ENCODE measurements at regions not wholly inside any gene's neighbourhood (a gene's known extent, or its start where the extent isn't known, plus 50 kb on each side); places are given as distances from the start of the nearest gene placed in this dataset.
"Not testable (repeated sequence)": the region's sequence is repeated elsewhere in the genome, so short reads cannot be mapped to it uniquely, and the experiment has no call there.

DNA sequence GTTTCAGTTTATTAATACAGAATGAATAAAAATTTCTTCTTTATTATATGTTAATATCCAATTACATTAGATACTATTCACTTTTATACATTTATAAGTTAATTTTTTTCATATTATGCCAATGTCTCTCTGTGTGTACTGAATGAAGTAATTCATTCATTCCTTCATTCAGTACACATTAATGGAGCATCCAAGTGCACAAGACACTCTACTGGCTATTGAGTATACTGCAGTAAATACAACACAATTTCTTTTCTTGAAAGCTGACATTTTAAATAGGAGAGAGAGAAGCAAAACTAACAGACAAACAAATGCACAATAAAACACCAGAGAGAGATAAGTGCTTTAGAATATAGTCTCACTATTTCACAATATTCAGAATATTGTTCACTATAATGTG lies 1038.3 kb upstream of the SPRY2 start:
- Mint-ChIP-seq H3K27ac (ENCODE audit: low read depth) (no peak overlapping the region), H3K27me3 (no peaks in the 10 kb centered on the region), H3K4me3 (no peak overlapping the region), H3K36me3 (ENCODE audit: insufficient read depth) (no peaks in the 10 kb centered on the region), H3K4me1 (no peaks in the 10 kb centered on the region), H3K9me3 (peaks cover 24% of the 10 kb centered on the region)
- ATAC-seq (replicated peaks; ENCODE audit: extremely low read depth, poor library complexity, severe bottlenecking) (no peak), DNase-seq (ENCODE audit: low spot score in 2 of 2) (no peak)

DNA sequence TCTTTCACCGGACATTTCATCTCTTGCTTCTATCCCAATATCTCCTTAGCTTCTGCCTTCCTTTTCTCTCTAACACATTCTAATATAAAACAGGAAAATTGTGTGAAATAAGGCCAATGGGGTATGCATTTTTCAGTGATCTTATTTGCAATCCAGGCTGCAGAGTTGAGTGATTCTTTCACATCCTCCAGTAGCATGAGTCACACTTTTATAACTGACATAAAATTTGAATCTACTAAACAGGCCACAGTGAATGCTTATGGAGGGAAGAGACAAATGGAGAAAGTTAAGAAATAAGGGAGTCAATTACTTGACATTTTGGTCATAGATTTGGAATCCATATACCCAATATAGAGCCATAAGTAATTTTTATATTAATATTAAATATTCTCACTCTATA lies 1037.0 kb upstream of the SPRY2 start:
- Mint-ChIP-seq H3K4me3 (no peak overlapping the region), H3K27ac (ENCODE audit: low read depth) (no peak overlapping the region), H3K27me3 (no peaks in the 10 kb centered on the region), H3K9me3 (peaks cover 29% of the 10 kb centered on the region), H3K36me3 (ENCODE audit: insufficient read depth) (no peaks in the 10 kb centered on the region), H3K4me1 (no peaks in the 10 kb centered on the region)
- DNase-seq (ENCODE audit: low spot score in 2 of 2), result no peak
- no peak for ATAC-seq (replicated peaks; ENCODE audit: extremely low read depth, poor library complexity, severe bottlenecking)

DNA sequence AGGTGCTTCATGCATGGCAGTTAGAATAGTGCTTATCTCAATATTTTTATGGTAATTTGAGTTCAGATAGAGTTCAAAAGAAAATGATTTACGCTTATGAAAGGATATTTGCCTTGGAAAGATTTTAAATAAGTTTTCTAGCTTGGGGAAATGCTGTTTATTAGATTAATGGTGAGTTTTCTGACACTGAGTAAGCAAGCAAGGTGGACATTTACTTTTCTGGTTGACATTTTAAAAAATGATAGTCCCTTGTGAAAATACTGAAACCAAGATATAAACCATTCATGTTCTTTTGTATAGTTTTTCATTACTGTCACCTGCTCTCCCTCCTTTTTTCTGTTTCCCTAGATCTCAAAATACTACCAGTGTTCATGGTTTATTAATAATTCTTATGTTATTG lies 1034.8 kb upstream of the SPRY2 start:
- Mint-ChIP-seq H3K27me3 (no peaks in the 10 kb centered on the region), H3K36me3 (ENCODE audit: insufficient read depth) (no peaks in the 10 kb centered on the region), H3K4me1 (no peaks in the 10 kb centered on the region), H3K9me3 (peaks cover 32% of the 10 kb centered on the region), H3K4me3 (no peak overlapping the region), H3K27ac (ENCODE audit: low read depth) (no peak overlapping the region)
- ATAC-seq (replicated peaks; ENCODE audit: extremely low read depth, poor library complexity, severe bottlenecking), result no peak
- no peak for DNase-seq (ENCODE audit: low spot score in 2 of 2)

DNA sequence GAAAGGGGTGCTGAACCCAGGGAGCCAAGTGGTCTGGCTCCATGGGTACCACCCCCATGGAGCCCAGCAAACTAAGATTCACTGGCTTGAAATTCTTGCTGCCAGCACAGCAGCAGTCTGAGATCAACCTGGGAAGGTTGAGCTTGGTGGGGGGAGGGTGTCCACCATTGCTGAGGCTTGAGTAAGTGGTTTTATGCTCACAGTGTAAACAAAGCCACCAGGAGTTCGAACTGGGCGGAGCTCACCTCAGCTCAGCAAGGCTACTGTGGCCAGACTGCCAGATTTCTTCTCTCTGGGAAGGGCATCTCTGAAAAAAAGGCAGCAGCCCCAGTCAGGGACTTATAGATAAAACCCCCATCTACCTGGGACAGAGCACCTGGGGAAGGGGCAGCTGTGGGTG lies 1021.8 kb upstream of the SPRY2 start:
- H3K9me3 Mint-ChIP-seq, result peaks cover 18% of the 10 kb centered on the region
- H3K27me3 Mint-ChIP-seq; H3K36me3 Mint-ChIP-seq (ENCODE audit: insufficient read depth); H3K4me3 Mint-ChIP-seq; ATAC-seq (replicated peaks; ENCODE audit: extremely low read depth, poor library complexity, severe bottlenecking); DNase-seq (ENCODE audit: low spot score in 2 of 2); H3K4me1 Mint-ChIP-seq; H3K27ac Mint-ChIP-seq (ENCODE audit: low read depth): not testable (repeated sequence)

DNA sequence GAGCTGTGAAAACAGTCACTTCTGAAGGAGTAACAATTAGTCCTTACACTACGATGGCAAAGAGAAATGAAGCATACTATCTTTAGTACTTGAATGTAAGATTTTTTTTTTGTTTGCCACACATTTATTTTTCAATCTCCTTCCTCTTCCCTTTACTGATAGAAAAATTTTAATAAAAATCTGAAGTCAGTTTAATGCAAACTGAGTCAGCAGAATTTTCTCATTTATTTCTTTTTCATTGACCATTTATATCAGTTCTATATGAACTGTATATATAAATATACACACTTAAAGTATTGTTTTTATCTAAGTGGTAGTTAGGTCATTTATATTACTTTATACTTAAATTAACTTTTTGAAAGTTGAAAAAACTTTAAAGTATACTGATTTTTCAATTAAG lies 1009.1 kb upstream of the SPRY2 start:
- Mint-ChIP-seq H3K9me3 (no peaks in the 10 kb centered on the region), H3K27ac (ENCODE audit: low read depth) (no peak overlapping the region), H3K27me3 (no peaks in the 10 kb centered on the region), H3K4me3 (no peak overlapping the region), H3K36me3 (ENCODE audit: insufficient read depth) (no peaks in the 10 kb centered on the region), H3K4me1 (no peaks in the 10 kb centered on the region)
- DNase-seq (ENCODE audit: low spot score in 2 of 2) (no peak), ATAC-seq (replicated peaks; ENCODE audit: extremely low read depth, poor library complexity, severe bottlenecking) (no peak)

DNA sequence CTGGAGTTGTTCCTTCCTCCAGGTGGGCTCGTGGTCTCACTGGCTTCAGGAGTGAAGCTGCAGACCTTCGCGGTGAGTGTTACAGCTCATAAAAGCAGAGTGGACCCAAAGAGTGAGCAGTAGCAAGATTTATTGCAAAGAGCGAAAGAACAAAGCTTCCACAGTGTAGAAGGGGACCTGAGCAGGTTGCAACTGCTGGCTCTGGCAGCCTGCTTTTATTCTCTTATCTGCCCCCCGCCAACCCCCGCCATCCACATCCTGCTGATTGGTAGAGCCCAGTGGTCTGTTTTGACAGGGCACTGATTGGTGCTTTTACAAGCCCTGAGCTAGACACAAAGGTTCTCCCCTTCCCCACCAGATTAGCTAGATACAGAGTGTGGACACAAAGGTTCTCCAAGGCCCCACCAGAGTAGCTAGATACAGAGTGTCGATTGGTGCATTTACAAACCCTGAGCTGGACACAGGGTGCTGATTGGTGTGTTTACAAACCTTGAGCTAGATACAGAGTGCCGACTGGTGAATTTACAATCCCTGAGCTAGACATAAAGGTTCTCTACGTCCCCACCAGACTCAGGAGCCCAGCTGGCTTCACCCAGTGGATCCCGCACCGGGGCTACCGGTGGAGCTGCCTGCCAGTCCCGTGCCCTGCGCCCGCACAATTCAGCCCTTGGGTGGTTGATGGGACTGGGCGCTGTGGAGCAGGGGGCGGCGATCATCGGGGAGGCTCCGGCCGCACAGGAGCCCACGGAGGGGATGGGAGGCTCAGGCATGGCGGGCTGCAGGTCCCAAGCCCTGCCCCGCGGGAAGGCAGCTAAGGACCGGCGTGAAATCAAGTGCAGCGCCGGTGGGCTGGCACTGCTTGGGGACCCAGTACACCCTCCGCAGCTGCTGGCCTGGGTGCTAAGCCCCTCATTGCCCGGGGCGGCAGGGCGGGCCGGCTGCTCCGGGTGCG lies 999.5 kb upstream of the SPRY2 start:
- not testable (repeated sequence) for ATAC-seq (replicated peaks; ENCODE audit: extremely low read depth, poor library complexity, severe bottlenecking); H3K27ac Mint-ChIP-seq (ENCODE audit: low read depth); H3K4me1 Mint-ChIP-seq; H3K4me3 Mint-ChIP-seq; H3K36me3 Mint-ChIP-seq (ENCODE audit: insufficient read depth); DNase-seq (ENCODE audit: low spot score in 2 of 2); H3K27me3 Mint-ChIP-seq
- H3K9me3 Mint-ChIP-seq, result peaks cover 18% of the 10 kb centered on the region

DNA sequence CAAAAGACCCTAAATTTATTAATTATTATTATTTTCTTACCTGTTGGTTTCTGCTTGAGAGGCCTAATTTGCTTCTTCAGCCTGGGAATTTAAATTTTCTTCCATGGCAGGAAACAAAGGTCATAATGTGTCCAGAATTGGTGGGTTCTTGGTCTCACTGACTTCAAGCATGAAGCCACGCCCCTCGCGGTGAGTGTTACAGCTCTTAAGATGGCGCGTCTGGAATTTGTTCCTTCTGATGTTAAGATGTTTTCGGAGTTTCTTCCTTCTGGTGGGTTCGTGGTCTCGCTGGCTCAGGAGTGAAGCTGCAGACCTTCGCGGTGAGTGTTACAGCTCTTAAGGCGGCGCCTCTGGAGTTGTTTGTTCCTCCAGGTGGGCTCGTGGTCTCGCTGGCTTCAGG lies 998.7 kb upstream of the SPRY2 start:
- H3K27me3 Mint-ChIP-seq; H3K4me3 Mint-ChIP-seq; H3K4me1 Mint-ChIP-seq; H3K27ac Mint-ChIP-seq (ENCODE audit: low read depth); DNase-seq (ENCODE audit: low spot score in 2 of 2); H3K36me3 Mint-ChIP-seq (ENCODE audit: insufficient read depth); ATAC-seq (replicated peaks; ENCODE audit: extremely low read depth, poor library complexity, severe bottlenecking): not testable (repeated sequence)
- peaks cover 15% of the 10 kb centered on the region for H3K9me3 Mint-ChIP-seq

DNA sequence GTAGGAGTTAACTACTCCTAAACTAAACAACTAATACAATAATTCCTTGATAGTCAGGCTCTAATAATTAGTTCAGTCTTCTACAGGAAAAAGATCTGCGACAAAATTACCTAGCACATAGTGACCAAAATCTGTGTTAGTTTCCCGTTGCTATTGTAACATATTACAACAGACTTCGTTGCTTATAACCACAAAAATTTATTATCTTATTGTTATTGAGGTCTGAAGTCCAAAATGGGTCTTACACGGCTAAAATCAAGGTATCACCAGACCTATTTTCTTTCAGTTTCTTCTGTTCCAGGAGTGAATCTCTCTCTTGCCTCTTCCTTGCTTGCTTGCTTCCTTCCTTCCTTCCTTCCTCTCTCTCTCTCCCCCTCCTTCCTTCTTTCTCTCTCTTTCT lies 993.6 kb upstream of the SPRY2 start:
- H3K36me3 Mint-ChIP-seq (ENCODE audit: insufficient read depth), result peaks cover 1% of the 10 kb centered on the region
- no peaks in the 10 kb centered on the region for H3K27me3 Mint-ChIP-seq
- no peak for DNase-seq (ENCODE audit: low spot score in 2 of 2)
- H3K4me3 Mint-ChIP-seq, result no peak overlapping the region
- H3K4me1 Mint-ChIP-seq, result no peaks in the 10 kb centered on the region
- H3K9me3 Mint-ChIP-seq, result peaks cover 12% of the 10 kb centered on the region
- no peak overlapping the region for H3K27ac Mint-ChIP-seq (ENCODE audit: low read depth)
- no peak for ATAC-seq (replicated peaks; ENCODE audit: extremely low read depth, poor library complexity, severe bottlenecking)

DNA sequence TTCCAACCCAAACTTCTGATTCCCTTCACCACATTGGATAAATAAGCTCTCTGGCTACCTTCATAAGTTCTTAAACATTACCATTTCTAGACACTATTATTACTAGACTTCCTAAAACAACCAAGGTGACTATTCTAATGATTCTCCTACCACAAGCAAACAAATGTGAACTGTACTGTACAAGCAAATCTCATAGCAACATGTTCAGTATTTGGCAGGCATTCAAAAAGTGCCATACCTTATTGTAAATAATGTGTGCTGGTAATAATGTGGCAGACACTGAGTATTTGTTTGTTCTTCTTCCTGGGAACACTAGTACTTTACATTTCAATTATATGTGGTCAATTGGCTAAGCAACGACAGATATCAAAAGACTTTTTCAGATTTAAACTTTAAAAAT lies 986.0 kb upstream of the SPRY2 start:
- Mint-ChIP-seq H3K36me3 (ENCODE audit: insufficient read depth) (no peaks in the 10 kb centered on the region), H3K4me3 (no peak overlapping the region), H3K4me1 (no peaks in the 10 kb centered on the region), H3K27me3 (no peaks in the 10 kb centered on the region), H3K27ac (ENCODE audit: low read depth) (no peak overlapping the region), H3K9me3 (peaks cover 9% of the 10 kb centered on the region)
- ATAC-seq (replicated peaks; ENCODE audit: extremely low read depth, poor library complexity, severe bottlenecking) (no peak), DNase-seq (ENCODE audit: low spot score in 2 of 2) (no peak)

DNA sequence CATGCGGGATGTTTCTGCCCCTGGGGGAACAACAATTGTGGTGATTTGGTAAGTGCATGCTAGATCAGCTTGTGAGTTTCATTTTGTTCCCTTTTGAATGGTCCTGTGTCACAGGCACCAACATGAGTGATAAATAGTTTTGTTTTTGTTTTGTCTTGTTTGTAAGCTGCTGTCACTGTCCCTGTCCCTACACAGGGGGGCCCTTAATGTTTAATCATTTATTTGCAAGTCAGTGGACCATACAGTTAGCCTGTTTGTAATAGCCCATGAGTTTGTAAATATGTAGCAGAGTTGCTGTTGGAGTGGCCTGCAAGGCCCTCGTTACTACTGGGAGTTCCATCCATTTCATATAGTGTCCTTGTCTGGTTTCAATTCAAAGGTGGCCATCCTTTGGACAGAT lies 979.6 kb upstream of the SPRY2 start:
- Mint-ChIP-seq H3K36me3 (ENCODE audit: insufficient read depth) (no peaks in the 10 kb centered on the region), H3K4me1 (no peaks in the 10 kb centered on the region)

DNA sequence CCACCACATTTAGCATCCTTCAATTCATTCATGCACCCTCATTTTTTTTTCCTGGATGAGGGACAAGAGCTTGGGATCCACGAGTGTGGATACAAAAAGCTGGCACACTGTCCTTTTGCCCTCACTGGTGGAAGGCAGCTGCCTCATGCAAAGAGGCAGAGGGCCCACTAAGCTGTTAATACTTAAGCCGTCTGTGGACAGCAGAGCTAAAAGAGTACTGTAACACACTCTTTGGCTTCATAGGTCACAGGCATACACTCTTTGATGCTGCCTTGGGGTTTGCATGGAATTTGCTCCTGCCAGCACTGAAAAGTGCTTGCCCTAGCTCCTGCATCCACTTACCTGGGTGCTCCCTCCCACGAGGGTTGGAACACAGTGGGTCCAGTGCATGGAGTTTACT lies 978.4 kb upstream of the SPRY2 start:
- Mint-ChIP-seq H3K36me3 (ENCODE audit: insufficient read depth) (no peaks in the 10 kb centered on the region), H3K9me3 (no peaks in the 10 kb centered on the region)
- DNase-seq (ENCODE audit: low spot score in 2 of 2), result no peak

More for the DNA sequence above, 979.6 kb upstream of the SPRY2 start:
- no peak for ATAC-seq (replicated peaks; ENCODE audit: extremely low read depth, poor library complexity, severe bottlenecking)
- Mint-ChIP-seq H3K4me3 (no peak overlapping the region), H3K9me3 (no peaks in the 10 kb centered on the region), H3K27me3 (no peaks in the 10 kb centered on the region), H3K27ac (ENCODE audit: low read depth) (no peak overlapping the region)
- DNase-seq (ENCODE audit: low spot score in 2 of 2), result no peak

DNA sequence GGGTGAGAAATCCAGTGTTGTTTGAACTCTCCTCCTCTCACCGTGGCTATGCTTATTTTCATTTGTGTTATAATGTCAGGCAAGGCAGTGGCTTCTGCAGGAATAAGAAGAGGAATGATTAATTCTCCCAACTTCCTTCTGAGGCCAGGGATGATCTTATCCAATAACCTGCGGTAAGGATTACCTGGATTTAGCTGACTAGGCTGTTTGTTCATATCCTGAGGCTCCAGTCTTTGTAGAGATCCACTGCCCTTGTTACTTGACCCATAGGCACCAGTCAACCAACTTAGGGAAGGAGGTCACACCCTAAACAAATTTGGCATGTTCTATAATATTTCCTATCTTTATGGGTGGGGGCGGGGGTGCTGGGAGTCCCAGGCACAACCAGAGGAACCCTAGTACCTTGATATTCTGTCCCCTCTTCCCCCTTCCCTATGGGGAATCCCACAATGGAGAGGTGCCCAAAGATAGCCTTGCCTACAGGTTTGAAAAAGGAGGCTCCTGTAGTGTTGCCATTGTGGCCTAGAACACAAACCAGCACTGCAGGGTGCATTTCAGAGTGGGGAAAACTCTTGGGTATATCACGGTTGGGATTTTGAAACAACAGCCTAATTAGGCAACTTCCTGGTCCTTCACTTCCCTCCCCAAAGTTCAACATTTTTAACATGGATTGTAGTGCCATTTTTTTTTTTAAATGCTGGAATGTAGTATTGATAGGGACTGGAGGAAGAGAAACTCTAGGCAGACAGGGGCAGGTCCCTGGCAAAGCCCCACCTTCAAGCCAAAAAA lies 977.5 kb upstream of the SPRY2 start:
- H3K27ac Mint-ChIP-seq (ENCODE audit: low read depth), result no peak overlapping the region
- no peaks in the 10 kb centered on the region for H3K27me3 Mint-ChIP-seq
- H3K9me3 Mint-ChIP-seq, result no peaks in the 10 kb centered on the region
- no peaks in the 10 kb centered on the region for H3K36me3 Mint-ChIP-seq (ENCODE audit: insufficient read depth)
- no peak overlapping the region for H3K4me3 Mint-ChIP-seq
- no peak for ATAC-seq (replicated peaks; ENCODE audit: extremely low read depth, poor library complexity, severe bottlenecking)
- DNase-seq (ENCODE audit: low spot score in 2 of 2), result no peak
- no peaks in the 10 kb centered on the region for H3K4me1 Mint-ChIP-seq

More for the DNA sequence above, 978.4 kb upstream of the SPRY2 start:
- H3K27me3 Mint-ChIP-seq, result no peaks in the 10 kb centered on the region
- no peak overlapping the region for H3K4me3 Mint-ChIP-seq
- no peaks in the 10 kb centered on the region for H3K4me1 Mint-ChIP-seq
- no peak overlapping the region for H3K27ac Mint-ChIP-seq (ENCODE audit: low read depth)
- no peak for ATAC-seq (replicated peaks; ENCODE audit: extremely low read depth, poor library complexity, severe bottlenecking)

DNA sequence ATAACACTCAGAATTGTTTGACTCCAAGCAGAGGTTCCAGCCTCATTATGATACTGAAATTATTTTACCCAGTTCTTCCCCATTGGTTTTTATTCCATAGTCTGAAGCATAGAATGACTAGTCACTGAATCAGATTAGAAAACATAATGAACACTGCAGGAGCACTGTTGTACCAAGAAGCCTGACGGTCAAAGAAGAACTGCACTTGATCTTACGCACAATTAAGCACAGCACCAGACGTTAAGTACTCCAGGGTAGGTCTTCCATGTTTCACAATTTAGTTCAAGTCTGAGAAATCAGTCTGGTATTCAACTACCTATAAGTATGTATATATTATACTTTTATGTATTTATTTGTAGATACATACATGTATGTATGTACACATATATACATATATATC lies 973.5 kb upstream of the SPRY2 start:
- no peak for DNase-seq (ENCODE audit: low spot score in 2 of 2)

More for the DNA sequence above, 973.5 kb upstream of the SPRY2 start:
- no peak overlapping the region for H3K27ac Mint-ChIP-seq (ENCODE audit: low read depth)
- H3K4me3 Mint-ChIP-seq, result no peak overlapping the region
- H3K27me3 Mint-ChIP-seq, result no peaks in the 10 kb centered on the region
- no peaks in the 10 kb centered on the region for H3K36me3 Mint-ChIP-seq (ENCODE audit: insufficient read depth)
- H3K4me1 Mint-ChIP-seq, result no peaks in the 10 kb centered on the region
- no peak for ATAC-seq (replicated peaks; ENCODE audit: extremely low read depth, poor library complexity, severe bottlenecking)
- peaks cover 4% of the 10 kb centered on the region for H3K9me3 Mint-ChIP-seq
